HCT116 (cell line): ENCODE measurements at regions not wholly inside any gene's neighbourhood (a gene's known extent, or its start where the extent isn't known, plus 50 kb on each side); places are given as distances from the start of the nearest gene placed in this dataset.

ENCODE experiments used
- ATAC-seq: fragments of 200-7000 bp; cut with Tn5 transposase; 2 replicates; pipeline ENCODE4 v1.9.1; 2020; ENCODE audit warnings: mild to moderate bottlenecking, moderate library complexity
- BruUV-seq: library from RNA; stranded (reverse); fragments of 400-500 nt; replicated peaks from 2 replicates; lab custom pipeline; 2021; lab: Mats Ljungman, UMichigan
- CTCF ChIA-PET: fragments of 300-600 bp; sonication (Branson Sonifier 250); formaldehyde crosslinking; loops from one replicate; lab custom pipeline; 2021; ENCODE audit warnings: antibody characterized with exemption; lab: Charles Lee
- POLR2A ChIA-PET: fragments of 300-600, 350-600 bp; sonication (Branson Sonifier 250); formaldehyde crosslinking; loops from one replicate; lab custom pipeline; 2021; ENCODE audit warnings: antibody characterized with exemption; lab: Charles Lee
- RAD21 ChIA-PET, 2 experiments: fragments of 300-600 bp; sonication (Branson Sonifier 250); formaldehyde crosslinking; loops; one replicate each; lab custom pipeline; 2023; ENCODE audit warnings: low total read pairs in 2 of 2; ENCODE audit not compliant: uncharacterized antibody in 2 of 2, unreplicated experiment in 2 of 2, low non-redundant PET in 1 of 2; lab: Charles Lee
- DNase-seq: peaks from one replicate; pipeline ENCODE4 v3.0.0-alpha.2; 2010; ENCODE audit warnings: low read depth, low spot score
- H2AFZ ChIP-seq: fragments of 200-600 bp; shearing (Covaris generic), sonication (generic); 2 replicates; pipeline ENCODE4 v1.6.1; 2017; ENCODE audit warnings: low read depth, mixed run types, mixed read lengths, antibody characterized with exemption, low read length; ENCODE audit not compliant: poor library complexity, severe bottlenecking
- H3K27ac ChIP-seq: 2 replicates; pipeline ENCODE4 v1.5.1; 2012; ENCODE audit warnings: low read depth, low read length
- H3K27me3 ChIP-seq: fragments of 200-600 bp; sonication (generic); 2 replicates; pipeline ENCODE4 v1.6.1; 2016; ENCODE audit warnings: mixed run types, low read length, mixed read lengths; ENCODE audit not compliant: insufficient read depth
- H3K36me3 ChIP-seq, 2 experiments: fragments of 200-500 bp in 1 of 2; fragments of 200-600 bp in 1 of 2; sonication (Bioruptor generic) in 1 of 2; sonication (generic) in 1 of 2; 2 replicates each; pipeline versions ENCODE4 v1.5.1 to v1.6.1; 2014 to 2016; ENCODE audit warnings: low read length in 2 of 2, inconsistent platforms in 1 of 2, mixed read lengths in 1 of 2, mixed run types in 1 of 2; ENCODE audit not compliant: insufficient read depth in 2 of 2, control insufficient read depth in 1 of 2
- H3K4me1 ChIP-seq, 2 experiments: fragments of 200-600 bp in 1 of 2; sonication (generic) in 1 of 2; 2 replicates each; pipeline versions ENCODE4 v1.5.1 to v1.6.1; 2012 to 2017; ENCODE audit warnings: low read length in 2 of 2, inconsistent platforms in 1 of 2, mild to moderate bottlenecking in 1 of 2, mixed read lengths in 1 of 2, mixed run types in 1 of 2, moderate library complexity in 1 of 2; ENCODE audit not compliant: insufficient read depth in 2 of 2, control insufficient read depth in 1 of 2
- H3K4me2 ChIP-seq: fragments of 200-600 bp; sonication (generic); 2 replicates; pipeline ENCODE4 v1.6.1; 2017; ENCODE audit warnings: mixed run types, low read length, mixed read lengths
- H3K4me3 ChIP-seq, 2 experiments: fragments of 200-600 bp in 1 of 2; sonication (generic) in 1 of 2; replicated peaks in 1 of 2; 2 replicates each; pipeline ENCODE4 v1.5.1; 2011 to 2016; ENCODE audit warnings: low read length in 2 of 2, control low read depth in 1 of 2, low read depth in 1 of 2, mild to moderate bottlenecking in 1 of 2, mixed read lengths in 1 of 2, mixed run types in 1 of 2
- H3K79me2 ChIP-seq: fragments of 200-600 bp; sonication (generic); 2 replicates; pipeline ENCODE4 v1.6.1; 2017; ENCODE audit warnings: mild to moderate bottlenecking, mixed run types, low read length, moderate library complexity, mixed read lengths; ENCODE audit not compliant: insufficient read depth
- H3K9ac ChIP-seq: fragments of 200-600 bp; sonication (generic); 2 replicates; pipeline ENCODE4 v1.6.1; 2016; ENCODE audit warnings: low read length, mixed read lengths
- H3K9me2 ChIP-seq: fragments of 200-600 bp; sonication (generic), shearing (Covaris generic); 2 replicates; pipeline ENCODE4 v1.6.1; 2017; ENCODE audit warnings: mixed run types, mild to moderate bottlenecking, moderate library complexity; ENCODE audit not compliant: insufficient read depth
- H3K9me3 ChIP-seq, 2 experiments: fragments of 200-500 bp in 1 of 2; fragments of 200-600 bp in 1 of 2; sonication (Bioruptor generic) in 1 of 2; sonication (generic) in 1 of 2; 2 replicates each; pipeline ENCODE4 v1.6.1; 2014 to 2017; ENCODE audit warnings: low read length in 2 of 2, mixed read lengths in 2 of 2, inconsistent platforms in 1 of 2, low read depth in 1 of 2, mild to moderate bottlenecking in 1 of 2, mixed run types in 1 of 2, moderate library complexity in 1 of 2; ENCODE audit not compliant: control insufficient read depth in 1 of 2, insufficient read depth in 1 of 2
- H4K20me1 ChIP-seq: fragments of 200-600 bp; sonication (generic), shearing (Covaris generic); 2 replicates; pipeline ENCODE4 v1.6.1; 2017; ENCODE audit warnings: mixed run types, mild to moderate bottlenecking, moderate library complexity; ENCODE audit not compliant: insufficient read depth
- ELF1 ChIP-seq: IDR thresholded peaks from 2 replicates; pipeline ENCODE4 v1.6.1; 2012; ENCODE audit warnings: low read depth, borderline replicate concordance
- EZH2phosphoT487 ChIP-seq: fragments of 200-600 bp; IDR thresholded peaks from 2 replicates; pipeline ENCODE4 v1.6.1; 2018; ENCODE audit warnings: antibody characterized with exemption, borderline replicate concordance
- FOSL1 ChIP-seq: IDR thresholded peaks from 2 replicates; pipeline ENCODE4 v1.6.1; 2012; ENCODE audit warnings: low read depth
- REST ChIP-seq: IDR thresholded peaks from 2 replicates; pipeline ENCODE4 v1.6.1; 2012; ENCODE audit warnings: low read depth
- SP1 ChIP-seq: IDR thresholded peaks from 2 replicates; pipeline ENCODE4 v1.6.1; 2012; ENCODE audit warnings: low read depth
- SRF ChIP-seq: IDR thresholded peaks from 2 replicates; pipeline ENCODE4 v1.6.1; 2012; ENCODE audit warnings: low read depth
- TCF7L2 ChIP-seq: IDR thresholded peaks from 2 replicates; pipeline ENCODE4 v1.7.0; 2011; ENCODE audit warnings: borderline replicate concordance, inconsistent platforms; ENCODE audit not compliant: insufficient read depth, insufficient read length; ENCODE audit errors: extremely low read depth
- intact Hi-C: fragments of 100-400 bp; cut with micrococcal nuclease; formaldehyde crosslinking; loops from 2 replicates; pipeline ENCODE4 v1.10.0; 2022
- TF ChIP-seq, protein P1 (sequence below), 3 experiments: fragments of 200-600 bp in 1 of 3; sonication (generic) in 1 of 3; IDR thresholded peaks in 2 of 3; conservative IDR thresholded peaks in 1 of 3; 2 replicates each; pipeline ENCODE4 v1.5.1; 2012 to 2017; ENCODE audit warnings: low read depth in 2 of 3, low read length in 2 of 3, antibody characterized with exemption in 1 of 3, borderline replicate concordance in 1 of 3, control low read depth in 1 of 3, mild to moderate bottlenecking in 1 of 3, mixed read lengths in 1 of 3, mixed run types in 1 of 3, moderate library complexity in 1 of 3; ENCODE audit not compliant: insufficient read depth in 1 of 3

DNA sequence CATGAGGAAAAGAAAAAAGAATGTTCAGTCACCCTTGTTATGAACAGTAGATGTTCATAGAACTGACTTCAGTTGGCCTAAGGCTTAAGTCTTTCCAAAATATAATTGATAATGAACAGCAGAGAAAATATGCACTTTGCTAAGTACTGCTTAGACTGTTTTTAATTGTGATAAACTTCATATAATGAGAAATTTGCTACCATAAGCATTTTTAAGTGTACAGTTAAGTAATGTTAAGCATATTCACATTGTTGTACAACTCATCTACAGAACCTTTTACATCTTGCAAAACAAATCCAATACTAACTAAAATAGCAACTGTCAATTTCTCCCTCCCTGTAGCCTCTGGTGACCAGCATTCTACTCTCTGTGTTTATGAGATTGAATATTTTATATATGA is 792.2 kb upstream of the LCORL start:
- DNase-seq, result no peak
- Histone ChIP-seq H3K9me2 (no peaks in the 10 kb centered on the region), H3K36me3 (no peaks in the 10 kb centered on the region), H3K79me2 (no peaks in the 10 kb centered on the region), H3K9me3 (no peaks in the 10 kb centered on the region), H4K20me1 (no peaks in the 10 kb centered on the region), H2AFZ (no peak overlapping the region), H3K4me1 (no peaks in the 10 kb centered on the region), H3K27me3 (no peaks in the 10 kb centered on the region), H3K9ac (no peak overlapping the region), H3K4me3 (no peak overlapping the region), H3K27ac (no peak overlapping the region), H3K4me2 (no peak overlapping the region)
- no peak for TF ChIP-seq ELF1
- TF ChIP-seq EZH2phosphoT487, result no peak
- TF ChIP-seq REST, result no peak
- TF ChIP-seq, protein P1, sequence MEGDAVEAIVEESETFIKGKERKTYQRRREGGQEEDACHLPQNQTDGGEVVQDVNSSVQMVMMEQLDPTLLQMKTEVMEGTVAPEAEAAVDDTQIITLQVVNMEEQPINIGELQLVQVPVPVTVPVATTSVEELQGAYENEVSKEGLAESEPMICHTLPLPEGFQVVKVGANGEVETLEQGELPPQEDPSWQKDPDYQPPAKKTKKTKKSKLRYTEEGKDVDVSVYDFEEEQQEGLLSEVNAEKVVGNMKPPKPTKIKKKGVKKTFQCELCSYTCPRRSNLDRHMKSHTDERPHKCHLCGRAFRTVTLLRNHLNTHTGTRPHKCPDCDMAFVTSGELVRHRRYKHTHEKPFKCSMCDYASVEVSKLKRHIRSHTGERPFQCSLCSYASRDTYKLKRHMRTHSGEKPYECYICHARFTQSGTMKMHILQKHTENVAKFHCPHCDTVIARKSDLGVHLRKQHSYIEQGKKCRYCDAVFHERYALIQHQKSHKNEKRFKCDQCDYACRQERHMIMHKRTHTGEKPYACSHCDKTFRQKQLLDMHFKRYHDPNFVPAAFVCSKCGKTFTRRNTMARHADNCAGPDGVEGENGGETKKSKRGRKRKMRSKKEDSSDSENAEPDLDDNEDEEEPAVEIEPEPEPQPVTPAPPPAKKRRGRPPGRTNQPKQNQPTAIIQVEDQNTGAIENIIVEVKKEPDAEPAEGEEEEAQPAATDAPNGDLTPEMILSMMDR (IDR thresholded peaks at IDR 0.05 in 2 of 3, conservative IDR thresholded peaks at IDR 0.05 in 1 of 3; ENCODE audit: borderline replicate concordance in 1 of 3, insufficient read depth in 1 of 3, low read depth in 2 of 3, low read length in 2 of 3), result no peak
- TF ChIP-seq TCF7L2, result no peak
- no peak for TF ChIP-seq SRF
- no peak for TF ChIP-seq FOSL1
- no peak for TF ChIP-seq SP1
- POLR2A ChIA-PET, result no interaction called here
- CTCF ChIA-PET, result no interaction called here
- no TSS peak for BruUV-seq
- RAD21 ChIA-PET, result no interaction called here
- intact Hi-C loops, result no loop called here
- no peak for ATAC-seq
